CD4-positive, alpha-beta T cell treated with Interleukin-10 for 1 hour (primary cell): ENCODE measurements at regions not wholly inside any gene's neighbourhood (a gene's known extent, or its start where the extent isn't known, plus 50 kb on each side); places are given as distances from the start of the nearest gene placed in this dataset.
"Not testable (repeated sequence)": the region's sequence is repeated elsewhere in the genome, so short reads cannot be mapped to it uniquely, and the experiment has no call there.

Source experiments
- DNase-seq: peaks from one replicate; pipeline ENCODE4 v3.0.0-alpha.2; 2020

- DNase-seq = no peak
Measured at GRCh38 chr6:169869301-169869700, 117.9 kb downstream of the ERMARD start.

DNA sequence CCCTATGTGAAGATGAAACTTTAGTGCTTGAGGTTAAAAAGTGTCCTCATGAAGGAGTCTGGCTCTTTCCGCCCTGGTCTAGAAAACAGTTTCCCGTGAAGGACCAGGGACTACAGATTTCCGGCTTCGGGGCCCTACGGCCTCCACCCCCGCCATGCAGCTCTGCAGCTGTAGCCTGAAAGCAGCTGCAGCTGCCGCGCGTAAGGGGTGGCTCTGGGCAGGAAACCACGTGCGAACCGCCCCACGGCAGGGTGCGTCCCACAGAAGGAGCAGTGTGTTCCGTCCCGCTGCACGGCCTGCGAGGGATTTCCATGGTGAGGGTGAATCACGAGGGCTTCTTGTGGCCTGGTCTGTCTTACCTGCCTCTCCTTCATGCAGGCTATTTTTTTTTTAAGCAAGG is 117.0 kb downstream of the ERMARD start:
- DNase-seq = peak; percentile 60

DNA sequence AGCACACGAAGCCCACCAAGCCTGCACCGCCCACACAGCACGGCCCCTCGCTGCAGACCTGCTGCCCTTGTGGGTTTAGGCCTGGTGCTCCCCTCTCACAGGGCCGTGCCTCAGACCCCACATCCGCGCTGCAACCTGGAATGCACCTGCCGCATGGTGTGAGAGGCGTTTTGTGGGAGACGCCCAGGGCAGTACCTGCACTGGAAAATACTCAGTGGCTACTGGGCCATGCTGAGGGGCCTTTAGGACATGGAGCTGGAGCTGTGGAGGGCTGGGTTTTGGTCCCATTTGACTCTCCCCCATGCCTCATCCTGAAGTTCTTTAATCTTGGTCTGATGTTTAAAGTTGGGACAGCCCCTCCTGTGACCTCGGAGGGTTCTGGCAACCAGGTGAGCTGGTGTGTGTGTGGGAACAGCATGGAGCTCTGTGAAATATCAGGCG is 116.3 kb downstream of the ERMARD start:
- no peak for DNase-seq

DNA sequence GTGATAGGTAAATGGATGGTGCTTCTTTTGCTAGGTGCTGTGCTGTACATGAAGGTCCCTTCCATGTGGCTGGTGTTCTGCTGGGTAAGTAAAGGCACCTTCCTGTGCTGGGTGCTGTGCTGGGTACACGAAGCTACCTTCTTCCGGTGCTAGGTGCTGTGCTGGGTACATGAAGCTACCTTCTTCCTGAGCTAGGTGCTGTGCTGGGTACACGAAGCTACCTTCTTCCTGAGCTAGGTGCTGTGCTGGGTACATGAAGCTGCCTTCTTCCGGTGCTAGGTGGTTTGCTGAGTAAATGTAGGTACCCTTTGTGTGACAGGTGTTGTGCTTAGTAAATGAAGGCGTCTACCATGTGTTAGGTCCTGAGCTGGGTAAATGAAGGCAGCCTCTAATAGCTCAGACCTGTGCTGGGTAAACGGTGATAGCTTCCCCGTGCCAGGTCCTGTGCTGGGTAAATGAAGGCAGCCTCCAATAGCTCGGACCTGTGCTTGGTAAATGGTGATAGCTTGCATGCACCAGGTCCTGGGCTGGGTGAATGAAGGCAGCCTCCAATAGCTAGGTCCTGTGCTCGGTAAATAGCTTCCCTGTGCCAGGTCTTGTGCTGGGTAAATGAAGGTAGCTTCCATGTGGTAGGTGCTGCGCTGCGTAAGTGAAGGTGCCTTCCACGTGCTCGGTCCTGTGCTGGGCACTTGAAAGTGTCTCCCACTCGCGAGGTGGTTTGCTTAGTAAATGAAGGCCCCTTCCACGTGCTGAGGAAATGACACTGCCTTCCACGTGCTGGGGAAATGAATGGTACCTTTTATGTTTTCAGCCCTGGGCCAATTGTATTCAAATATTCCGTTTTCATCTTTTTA is 115.5 kb downstream of the ERMARD start:
- DNase-seq = no peak

- no peak for DNase-seq
Measured at GRCh38 chr6:169866140-169866534, 114.7 kb downstream of the ERMARD start.

DNA sequence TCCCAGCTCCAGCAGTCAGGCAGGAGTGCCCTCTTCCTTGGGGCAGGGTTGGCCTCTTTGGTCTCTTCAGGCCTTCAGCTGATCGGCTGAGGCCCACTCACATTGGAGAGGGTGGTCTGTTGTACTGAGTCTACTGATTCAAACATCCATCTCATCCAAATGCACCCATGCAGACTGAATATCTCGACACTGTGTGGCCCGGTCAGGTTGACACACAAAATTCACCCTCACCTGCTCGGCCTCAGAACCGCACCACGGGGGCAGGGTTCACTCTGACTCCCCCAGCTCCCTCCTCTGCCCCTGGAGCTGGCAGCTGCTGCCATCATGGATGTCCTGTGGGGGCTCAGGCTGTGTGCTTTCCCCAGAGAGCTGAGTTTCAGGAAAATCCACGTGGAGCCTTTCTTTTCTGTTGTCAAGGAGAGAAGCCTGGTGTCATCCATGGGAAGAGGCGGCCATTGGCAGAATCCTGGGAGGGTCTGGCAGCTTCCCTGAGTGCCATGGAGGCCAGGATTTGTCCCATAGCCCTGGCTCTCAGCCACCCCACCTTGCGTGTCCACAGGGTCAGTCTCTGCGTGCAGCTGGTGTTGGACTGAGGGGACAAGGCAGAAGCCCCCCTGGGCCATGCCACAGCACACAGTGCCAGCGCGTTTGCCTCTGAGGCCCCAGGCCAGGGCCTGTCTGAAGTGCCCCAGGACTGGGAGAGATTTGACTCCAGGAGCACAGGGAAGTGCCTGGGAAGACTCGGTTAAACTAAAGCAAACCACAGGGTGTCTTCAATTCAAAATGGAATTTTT is 114.1 kb downstream of the ERMARD start:
- DNase-seq = no peak

GRCh38 chr6:169864148-169865020 is 113.0 kb downstream of the ERMARD start:
- DNase-seq = no peak

DNA sequence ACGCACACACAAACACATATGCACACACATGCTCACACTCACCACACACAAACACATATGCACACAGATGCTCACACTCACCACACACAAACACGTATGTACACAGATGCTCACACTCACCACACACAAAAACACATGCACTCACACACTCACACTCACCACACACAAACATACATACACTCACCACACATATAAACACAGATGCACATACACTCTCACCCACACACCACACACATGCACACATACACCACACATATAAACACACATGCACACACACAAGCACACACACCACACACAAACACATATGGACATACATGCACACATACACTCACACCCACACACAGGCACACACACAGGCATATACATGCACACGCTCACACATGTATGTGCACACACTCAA is 112.3 kb downstream of the ERMARD start:
- DNase-seq = no peak

DNA sequence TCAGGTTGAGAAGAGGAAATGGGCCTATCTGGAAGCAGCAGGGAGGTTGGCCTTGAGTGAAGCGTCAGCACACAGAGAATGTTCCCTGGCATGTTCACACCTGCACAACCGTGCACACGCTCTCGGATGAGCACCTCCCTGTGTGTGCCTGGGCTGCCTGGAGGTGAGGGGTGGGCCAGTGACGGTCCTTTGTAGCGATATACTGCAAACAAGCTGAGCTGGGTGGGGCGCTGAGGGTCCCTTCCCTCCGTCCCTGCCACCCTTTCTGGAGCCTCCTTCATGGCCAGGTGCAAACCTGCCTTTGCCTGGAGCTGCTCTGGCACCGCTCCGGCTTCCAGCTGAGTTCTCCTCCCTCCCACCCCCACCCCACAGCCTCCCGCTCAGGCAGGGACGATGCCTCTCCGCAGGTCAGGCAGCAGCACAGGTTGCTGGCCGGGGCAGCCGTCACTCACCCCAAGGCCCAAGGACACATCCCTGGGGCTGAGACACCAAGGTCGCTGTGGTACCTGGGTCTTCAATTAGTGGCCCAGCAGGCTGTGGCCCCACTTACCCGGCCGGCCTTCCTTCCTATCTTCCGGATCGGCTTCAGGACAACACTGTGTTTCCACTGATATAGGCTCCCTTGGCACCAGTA is 111.6 kb downstream of the ERMARD start:
- DNase-seq = no peak

- DNase-seq = no peak
Measured at GRCh38 chr6:169862043-169862891, 110.8 kb downstream of the ERMARD start.

GRCh38 chr6:169861431-169862042 is 110.1 kb downstream of the ERMARD start:
- DNase-seq = no peak

GRCh38 chr6:169859978-169860703 is 108.7 kb downstream of the ERMARD start:
- no peak for DNase-seq

GRCh38 chr6:169859401-169859977 is 108.1 kb downstream of the ERMARD start:
- DNase-seq = no peak

- DNase-seq = no peak
Measured at GRCh38 chr6:169858935-169859351, 107.5 kb downstream of the ERMARD start.

GRCh38 chr6:169858293-169858934 is 107.0 kb downstream of the ERMARD start:
- DNase-seq = no peak

DNA sequence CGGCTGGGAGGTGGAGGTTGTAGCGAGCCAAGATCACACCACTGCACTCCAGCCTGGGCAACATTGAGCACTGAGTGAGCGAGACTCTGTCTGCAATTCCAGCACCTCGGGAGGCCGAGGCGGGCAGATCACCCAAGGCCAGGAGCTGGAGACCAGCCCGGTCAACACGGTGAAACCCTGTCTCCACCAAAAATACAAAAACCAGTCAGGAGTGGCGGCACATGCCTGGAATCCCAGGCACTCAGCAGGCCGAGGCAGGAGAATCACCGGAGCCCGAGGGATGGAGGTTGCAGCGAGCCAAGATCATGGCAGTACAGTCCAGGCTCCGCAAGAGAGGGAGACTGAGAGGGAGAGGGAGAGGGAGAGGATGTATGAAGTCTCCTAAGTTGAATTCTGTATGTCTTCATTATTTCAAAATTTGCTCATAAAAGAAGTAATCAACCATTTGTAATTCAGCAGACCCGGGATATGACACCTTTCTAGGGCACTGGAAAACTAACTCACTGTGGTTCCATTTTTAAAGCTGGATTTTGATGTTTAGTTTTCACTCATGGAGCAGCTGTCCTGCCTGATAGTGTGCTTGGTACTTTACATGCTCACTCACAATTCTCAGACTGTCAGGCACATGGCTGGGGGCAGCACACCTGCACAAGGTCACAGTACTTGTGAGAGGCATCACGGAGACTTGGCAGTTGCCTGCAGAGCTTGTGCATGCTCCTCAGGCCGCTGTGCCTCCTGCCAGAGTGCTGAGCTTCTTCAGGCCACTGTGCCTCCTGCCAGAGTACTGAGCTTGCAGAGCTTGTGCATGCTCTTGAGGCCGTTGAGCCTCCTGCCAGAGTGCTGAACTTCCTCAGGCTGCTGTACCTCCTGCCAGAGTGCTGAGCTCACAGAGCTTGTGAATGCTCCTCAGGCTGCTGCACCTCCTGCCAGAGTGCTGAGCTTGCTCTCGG is 106.2 kb downstream of the ERMARD start:
- no peak for DNase-seq

DNA sequence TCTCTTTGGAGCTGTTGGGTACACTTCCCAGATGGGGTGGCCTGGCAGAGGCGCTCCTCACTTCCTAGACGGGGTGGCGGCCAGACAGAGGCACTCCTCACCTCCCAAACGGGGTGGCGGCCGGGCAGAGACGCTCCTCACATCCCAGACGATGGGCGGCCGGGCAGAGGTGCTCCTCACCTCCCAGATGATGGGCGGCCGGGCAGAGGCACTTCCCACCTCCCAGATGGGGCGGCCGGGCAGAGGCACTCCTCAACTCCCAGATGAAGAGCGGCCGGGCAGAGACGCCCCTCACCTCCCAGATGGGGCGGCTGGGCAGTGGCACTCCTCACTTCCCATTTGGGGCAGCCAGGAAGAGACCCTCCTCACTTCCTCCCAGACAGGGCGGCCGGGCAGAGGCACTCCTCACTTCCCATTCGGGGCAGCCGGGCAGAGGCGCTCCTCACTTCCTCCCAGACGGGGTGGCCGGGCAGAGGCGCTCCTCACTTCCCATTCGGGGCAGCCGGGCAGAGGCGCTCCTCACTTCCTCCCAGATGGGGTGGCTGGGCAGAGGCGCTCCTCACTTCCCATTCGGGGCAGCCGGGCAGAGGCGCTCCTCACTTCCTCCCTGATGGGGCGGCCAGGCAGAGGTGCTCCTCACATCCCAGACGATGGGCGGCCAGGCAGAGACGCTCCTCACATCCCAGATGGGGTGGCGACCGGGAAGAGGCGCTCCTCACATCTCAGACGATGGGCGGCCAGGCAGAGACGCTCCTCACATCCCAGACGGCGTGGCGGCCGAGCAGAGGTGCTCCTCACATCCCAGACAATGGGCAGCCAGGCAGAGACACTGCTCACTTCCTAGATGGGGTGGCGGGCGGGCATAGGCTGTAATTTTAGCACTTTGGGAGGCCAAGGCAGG is 105.3 kb downstream of the ERMARD start:
- not testable (repeated sequence) for DNase-seq
